Psoas muscle (tissue), 7 donors: ENCODE measurements at regions not wholly inside any gene's neighbourhood (a gene's known extent, or its start where the extent isn't known, plus 50 kb on each side); places are given as distances from the start of the nearest gene placed in this dataset.

Experiments used
- ATAC-seq, 4 donors: fragments of 200-7000 bp; cut with Tn5 transposase; one replicate each; pipeline ENCODE4 v1.9.1; 2020; ENCODE audit warnings: moderate library complexity in 3 of 4, mild to moderate bottlenecking in 2 of 4
- DNase-seq, 2 donors: peaks; one replicate each; pipeline ENCODE4 v3.0.0-alpha.2; 2020
- H3K27ac ChIP-seq: fragments of 200-600 bp; one replicate; pipeline ENCODE4 v1.8.0; 2022
- H3K27me3 ChIP-seq, 3 donors: fragments of 200-600 bp in 1 of 3; one replicate each; pipeline versions ENCODE4 v1.6.1 to v1.8.0; 2013 to 2022; ENCODE audit warnings: low read length in 2 of 3, mild to moderate bottlenecking in 2 of 3, moderate library complexity in 1 of 3; ENCODE audit not compliant: insufficient read depth in 3 of 3
- H3K36me3 ChIP-seq, 2 donors: fragments of 200-600 bp in 1 of 2; one replicate each; pipeline versions ENCODE4 v1.6.1 to v1.8.0; 2013 to 2022; ENCODE audit warnings: low read depth in 1 of 2, mild to moderate bottlenecking in 1 of 2, moderate library complexity in 1 of 2; ENCODE audit not compliant: insufficient read depth in 1 of 2
- H3K4me1 ChIP-seq: fragments of 200-600 bp; one replicate; pipeline ENCODE4 v1.8.0; 2022
- H3K4me3 ChIP-seq: fragments of 200-600 bp; one replicate; pipeline ENCODE4 v1.8.0; 2022; ENCODE audit warnings: mild to moderate bottlenecking
- H3K9me3 ChIP-seq: fragments of 200-600 bp; one replicate; pipeline ENCODE4 v1.8.0; 2022
- CTCF ChIP-seq: fragments of 200-600 bp; IDR thresholded peaks from one replicate; pipeline ENCODE4 v1.8.0; 2022; ENCODE audit warnings: antibody characterized with exemption
- WGBS, 3 donors: extraction: QIAGEN DNeasy Blood & Tissue Kit; methylation state at CpG; one replicate each; pipeline versions ENCODE4 v1.1.6 to v1.1.7; 2013; 5-methylcytosine and 5-hydroxymethylcytosine counted together
- intact Hi-C, 2 donors: fragments of 100-400 bp; cut with DNase I; formaldehyde crosslinking; loops; one replicate each; pipeline versions ENCODE4 v1.11.0 to v1.14.2; 2022
- donor health status: healthy with polysubstance abuse.
- donor health status: DM: no; HTN: no; CAD: no; lungs with moderate emphysema.
- donor health status: Bipolar disorder and iron deficiency.
- donor health status: healthy.
- donor health status: DM: yes; HTN: yes; CAD: no.
- donor health status: DM: no; HTN: no; CAD: no.
- donor health status: DM: yes; HTN: yes; CAD: no.

- H3K27ac ChIP-seq = no peak overlapping the region
- 63 to 77% (median 74%) methylated on average over 7 of the region's 7 CpGs for WGBS, 3 donors
- no peaks in the 10 kb centered on the region for H3K36me3 ChIP-seq
- ATAC-seq (no peak), DNase-seq (no peak)
- H3K4me1 ChIP-seq = no peaks in the 10 kb centered on the region
- H3K27me3 ChIP-seq = peaks cover 0 to 13% (median 3%) of the 10 kb centered on the region in 3 donors
- intact Hi-C loops = no loop called here
- H3K9me3 ChIP-seq = no peaks in the 10 kb centered on the region
- no peak for TF ChIP-seq CTCF
- no peak overlapping the region for H3K4me3 ChIP-seq
Measured at GRCh38 chr1:29984862-29985605, 738.4 kb downstream of the MATN1 start.

GRCh38 chr1:29984166-29984861 lies 739.1 kb downstream of the MATN1 start:
- TF ChIP-seq CTCF = no peak
- intact Hi-C loops = no loop called here
- DNase-seq (no peak), ATAC-seq (no peak)
- Histone ChIP-seq H3K27me3 (peaks cover 0 to 6% (median 3%) of the 10 kb centered on the region in 3 donors), H3K4me3 (no peak overlapping the region), H3K27ac (no peak overlapping the region), H3K36me3 (no peaks in the 10 kb centered on the region), H3K9me3 (no peaks in the 10 kb centered on the region), H3K4me1 (no peaks in the 10 kb centered on the region)
- 43 to 44% (median 43%) methylated on average over 11 of the region's 11 CpGs for WGBS, 3 donors

- ATAC-seq = no peak
- Histone ChIP-seq H3K9me3 (no peaks in the 10 kb centered on the region), H3K27me3 (peaks cover 0 to 3% (median 2%) of the 10 kb centered on the region in 3 donors), H3K4me1 (no peaks in the 10 kb centered on the region), H3K27ac (no peak overlapping the region), H3K36me3 (no peaks in the 10 kb centered on the region), H3K4me3 (no peak overlapping the region)
- no peak for TF ChIP-seq CTCF
- intact Hi-C loops = no loop called here
- DNase-seq = no peak
- WGBS, 3 donors = 81 to 89% (median 86%) methylated on average over 7 of the region's 7 CpGs
Measured at GRCh38 chr1:29983321-29983720, 740.1 kb downstream of the MATN1 start.

GRCh38 chr1:29981586-29982239 lies 741.7 kb downstream of the MATN1 start:
- no peak for TF ChIP-seq CTCF
- Histone ChIP-seq H3K9me3 (peaks cover 11% of the 10 kb centered on the region), H3K27ac (no peak overlapping the region), H3K36me3 (no peaks in the 10 kb centered on the region), H3K27me3 (peaks cover 0 to 9% (median 3%) of the 10 kb centered on the region in 3 donors), H3K4me3 (no peak overlapping the region), H3K4me1 (no peaks in the 10 kb centered on the region)
- 65 to 74% (median 71%) methylated on average over 5 of the region's 5 CpGs for WGBS, 3 donors
- ATAC-seq (no peak), DNase-seq (no peak)
- intact Hi-C loops = no loop called here
